Activated naive CD8-positive, alpha-beta T cell treated with anti-CD3 and anti-CD28 coated beads, Interleukin-2, amount 10 ng/mL, durations not matched to agents 7 days and 5 days (primary cell): ENCODE measurements at regions not wholly inside any gene's neighbourhood (a gene's known extent, or its start where the extent isn't known, plus 50 kb on each side); places are given as distances from the start of the nearest gene placed in this dataset.

Experiments used
- ATAC-seq: fragments of 150-1000 bp; cut with Tn5 transposase; one replicate; pipeline ENCODE4 v1.10.0; 2021; ENCODE audit warnings: low read depth, moderate library complexity
- POLR2A ChIA-PET: fragments of 350-600 bp; sonication (Branson Sonifier 250); formaldehyde crosslinking; loops from one replicate; lab custom pipeline; 2021; ENCODE audit warnings: antibody characterized with exemption; lab: Charles Lee
- DNase-seq: peaks from one replicate; pipeline ENCODE4 v3.0.0; 2021
- H3K27ac Mint-ChIP-seq: one replicate; pipeline ENCODE4 v1.8.0; 2022; ENCODE audit warnings: mild to moderate bottlenecking, mixed read lengths
- H3K27me3 Mint-ChIP-seq: one replicate; pipeline ENCODE4 v1.8.0; 2022; ENCODE audit warnings: mild to moderate bottlenecking, moderate library complexity, mixed read lengths
- H3K36me3 Mint-ChIP-seq: one replicate; pipeline ENCODE4 v1.8.0; 2021; ENCODE audit warnings: mild to moderate bottlenecking, mixed read lengths
- H3K4me1 Mint-ChIP-seq: one replicate; pipeline ENCODE4 v1.8.0; 2021; ENCODE audit warnings: mixed read lengths
- H3K4me3 Mint-ChIP-seq: one replicate; pipeline ENCODE4 v1.8.0; 2022; ENCODE audit warnings: mild to moderate bottlenecking, moderate library complexity, mixed read lengths
- H3K9me3 Mint-ChIP-seq: one replicate; pipeline ENCODE4 v1.8.0; 2021; ENCODE audit warnings: mixed read lengths

DNA sequence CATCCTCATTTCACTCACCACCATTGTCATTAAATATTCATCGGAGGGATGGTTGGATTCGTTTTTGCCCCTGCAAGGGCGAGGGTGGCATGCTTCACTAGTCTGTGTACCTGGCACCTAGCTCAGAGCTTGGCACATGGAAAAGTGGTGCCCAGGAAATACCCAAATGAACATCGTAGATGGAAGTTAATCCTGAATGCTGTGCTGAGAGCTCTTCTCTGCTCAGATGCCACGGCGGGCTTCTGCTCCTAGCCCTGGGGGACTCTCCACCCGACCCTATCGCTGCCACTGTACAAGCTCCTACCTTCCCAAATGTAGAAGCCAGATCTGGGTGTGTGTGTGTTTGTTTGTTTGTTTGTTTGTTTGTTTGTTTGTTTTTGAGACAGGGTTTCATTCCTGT, 113.0 kb upstream of the ZNF507 start:
- Mint-ChIP-seq H3K4me3 (no peak overlapping the region), H3K36me3 (no peaks in the 10 kb centered on the region), H3K27me3 (peaks cover 7% of the 10 kb centered on the region), H3K4me1 (no peaks in the 10 kb centered on the region), H3K27ac (no peak overlapping the region), H3K9me3 (no peaks in the 10 kb centered on the region)
- DNase-seq (no peak), ATAC-seq (no peak)
- POLR2A ChIA-PET, result no interaction called here

DNA sequence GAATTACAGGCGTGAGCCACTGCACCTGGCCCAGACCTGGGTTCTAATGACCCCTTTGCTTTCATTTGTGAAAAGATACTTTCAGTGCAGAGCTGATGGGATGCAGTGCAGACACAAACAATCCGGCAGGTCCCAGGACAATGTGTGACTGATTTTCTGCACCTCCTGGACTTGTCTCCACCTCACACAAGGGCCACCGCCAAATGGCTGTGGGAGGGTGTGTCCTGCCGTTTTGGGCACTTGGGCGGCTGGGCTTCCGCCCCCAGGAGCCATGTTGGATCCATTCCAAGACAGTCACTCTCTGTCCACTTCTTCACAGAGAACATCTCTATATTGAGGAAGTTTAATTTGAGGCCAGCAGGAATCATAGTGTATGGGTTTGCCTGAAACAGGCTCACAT, 112.3 kb upstream of the ZNF507 start:
- Mint-ChIP-seq H3K27ac (no peak overlapping the region), H3K27me3 (peaks cover 9% of the 10 kb centered on the region), H3K9me3 (no peaks in the 10 kb centered on the region), H3K36me3 (no peaks in the 10 kb centered on the region), H3K4me1 (no peaks in the 10 kb centered on the region), H3K4me3 (no peak overlapping the region)
- DNase-seq (no peak), ATAC-seq (no peak)
- POLR2A ChIA-PET, result no interaction called here

DNA sequence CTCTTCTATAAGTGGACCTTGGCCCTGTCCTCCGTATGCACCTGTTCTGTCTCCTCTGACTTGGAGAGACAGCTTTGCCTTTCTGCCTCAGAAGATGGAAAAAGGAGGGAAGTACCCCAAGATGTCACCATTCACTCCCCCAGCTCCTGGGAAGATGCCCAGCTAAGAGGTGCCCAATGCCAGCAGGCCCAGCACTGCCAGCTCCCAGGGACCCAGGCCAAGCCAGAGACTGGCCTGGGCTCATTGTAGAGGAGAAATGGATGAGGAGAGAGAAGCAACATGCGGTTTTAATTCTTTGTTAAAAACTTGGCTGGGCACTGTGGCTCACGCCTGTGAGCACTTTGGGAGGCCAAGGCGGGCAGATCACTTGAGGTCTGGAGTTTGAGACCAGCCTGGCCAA, 111.5 kb upstream of the ZNF507 start:
- Mint-ChIP-seq H3K27ac (no peak overlapping the region), H3K9me3 (no peaks in the 10 kb centered on the region), H3K27me3 (peaks cover 9% of the 10 kb centered on the region), H3K4me3 (no peak overlapping the region), H3K4me1 (no peaks in the 10 kb centered on the region), H3K36me3 (no peaks in the 10 kb centered on the region)
- POLR2A ChIA-PET, result no interaction called here
- ATAC-seq, result no peak
- DNase-seq, result no peak

DNA sequence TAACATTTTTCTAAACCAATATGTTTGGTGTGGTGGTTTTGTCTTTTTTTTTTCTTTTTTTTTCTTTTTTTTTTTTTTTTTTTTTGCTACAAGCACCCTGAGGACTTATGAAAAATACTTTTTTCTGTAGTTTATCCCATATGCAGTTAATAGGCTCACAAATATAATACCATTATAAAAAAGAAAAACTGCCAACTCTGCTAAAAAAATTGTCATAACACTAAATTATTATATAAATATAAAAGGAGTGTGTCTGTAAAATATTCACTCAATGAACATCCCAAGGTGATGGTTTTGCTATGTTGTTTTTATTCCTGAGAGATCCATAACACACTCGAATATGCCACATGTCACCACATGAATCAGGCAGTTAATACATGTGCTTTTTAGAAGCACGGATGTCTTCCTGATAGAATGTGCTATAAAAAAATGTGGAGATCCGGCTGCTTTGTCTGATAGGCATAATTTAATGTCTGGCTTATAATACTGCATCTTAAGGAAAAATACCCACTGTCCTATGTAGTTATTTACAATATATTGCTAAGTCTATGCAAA, 110.7 kb upstream of the ZNF507 start:
- peaks cover 9% of the 10 kb centered on the region for H3K27me3 Mint-ChIP-seq
- no peak overlapping the region for H3K27ac Mint-ChIP-seq
- H3K4me1 Mint-ChIP-seq, result no peaks in the 10 kb centered on the region
- POLR2A ChIA-PET, result no interaction called here
- no peak overlapping the region for H3K4me3 Mint-ChIP-seq
- no peaks in the 10 kb centered on the region for H3K9me3 Mint-ChIP-seq
- H3K36me3 Mint-ChIP-seq, result no peaks in the 10 kb centered on the region
- no peak for DNase-seq
- no peak for ATAC-seq

DNA sequence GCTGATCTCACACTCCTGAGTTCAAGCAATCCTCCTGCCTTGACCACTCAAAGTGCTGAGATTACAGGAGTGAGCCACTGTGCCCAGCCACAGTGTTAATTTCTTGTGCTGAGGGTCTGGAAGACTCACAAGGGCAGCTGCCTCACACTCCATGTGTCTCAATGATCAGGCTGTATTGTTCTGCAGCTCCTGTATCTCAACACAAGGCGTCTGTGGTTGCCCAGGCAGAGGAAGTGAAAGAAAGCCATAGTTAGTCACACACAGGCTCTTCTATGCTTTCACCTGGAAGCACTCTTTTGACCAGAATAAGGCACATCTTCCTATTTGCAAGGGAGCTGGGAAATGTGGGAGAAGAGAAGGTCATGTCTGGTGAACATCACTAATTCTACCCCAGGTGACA, 107.3 kb upstream of the ZNF507 start:
- Mint-ChIP-seq H3K4me3 (no peak overlapping the region), H3K4me1 (no peaks in the 10 kb centered on the region), H3K27me3 (peaks cover 9% of the 10 kb centered on the region), H3K36me3 (no peaks in the 10 kb centered on the region), H3K27ac (no peak overlapping the region), H3K9me3 (no peaks in the 10 kb centered on the region)
- DNase-seq (no peak), ATAC-seq (no peak)
- POLR2A ChIA-PET, result no interaction called here

DNA sequence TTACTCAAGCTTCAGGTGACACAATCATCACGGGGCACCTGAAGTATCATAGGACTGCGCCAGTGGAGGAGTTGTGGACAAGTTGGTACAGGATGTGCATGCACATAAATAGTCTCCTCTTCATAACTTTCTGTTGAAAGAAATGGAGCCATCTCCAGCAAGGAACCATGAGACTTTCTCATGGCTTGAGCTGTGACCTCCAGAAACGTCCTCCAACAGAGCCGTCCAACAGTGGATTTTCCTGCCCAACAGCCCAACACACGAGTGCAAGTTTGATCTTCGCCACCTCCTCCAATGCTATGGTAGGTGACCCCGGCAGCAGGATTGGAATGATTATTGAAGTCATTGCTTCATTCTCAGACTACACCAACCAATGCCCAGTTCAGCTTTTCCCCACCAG, 105.1 kb upstream of the ZNF507 start:
- no peaks in the 10 kb centered on the region for H3K9me3 Mint-ChIP-seq
- H3K4me3 Mint-ChIP-seq, result no peak overlapping the region
- ATAC-seq (no peak), DNase-seq (no peak)
- H3K27ac Mint-ChIP-seq, result no peak overlapping the region
- peaks cover 5% of the 10 kb centered on the region for H3K27me3 Mint-ChIP-seq
- H3K36me3 Mint-ChIP-seq, result no peaks in the 10 kb centered on the region
- POLR2A ChIA-PET, result no interaction called here
- no peaks in the 10 kb centered on the region for H3K4me1 Mint-ChIP-seq

DNA sequence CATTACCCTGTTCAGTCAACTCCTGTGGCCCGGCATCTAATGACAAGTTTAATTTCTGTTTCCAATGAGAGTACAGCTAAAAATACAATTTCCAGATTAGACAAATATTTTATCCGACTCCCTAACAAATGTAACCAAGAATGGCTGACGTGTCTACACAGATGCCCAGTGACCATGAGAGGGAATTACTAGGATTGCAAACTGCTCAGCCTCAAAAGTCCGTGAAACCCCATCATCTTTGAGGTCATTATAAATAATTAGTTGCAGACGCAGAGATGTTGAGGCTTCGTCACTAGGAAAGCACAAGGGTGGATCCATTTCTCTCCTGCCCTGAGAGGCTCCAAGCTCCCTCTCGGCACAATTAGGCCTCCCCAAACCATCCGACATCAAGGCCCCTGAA, 104.1 kb upstream of the ZNF507 start:
- POLR2A ChIA-PET, result no interaction called here
- Mint-ChIP-seq H3K4me3 (no peak overlapping the region), H3K36me3 (no peaks in the 10 kb centered on the region), H3K9me3 (no peaks in the 10 kb centered on the region), H3K27me3 (peaks cover 2% of the 10 kb centered on the region), H3K27ac (no peak overlapping the region), H3K4me1 (no peaks in the 10 kb centered on the region)
- DNase-seq, result no peak
- ATAC-seq, result no peak

DNA sequence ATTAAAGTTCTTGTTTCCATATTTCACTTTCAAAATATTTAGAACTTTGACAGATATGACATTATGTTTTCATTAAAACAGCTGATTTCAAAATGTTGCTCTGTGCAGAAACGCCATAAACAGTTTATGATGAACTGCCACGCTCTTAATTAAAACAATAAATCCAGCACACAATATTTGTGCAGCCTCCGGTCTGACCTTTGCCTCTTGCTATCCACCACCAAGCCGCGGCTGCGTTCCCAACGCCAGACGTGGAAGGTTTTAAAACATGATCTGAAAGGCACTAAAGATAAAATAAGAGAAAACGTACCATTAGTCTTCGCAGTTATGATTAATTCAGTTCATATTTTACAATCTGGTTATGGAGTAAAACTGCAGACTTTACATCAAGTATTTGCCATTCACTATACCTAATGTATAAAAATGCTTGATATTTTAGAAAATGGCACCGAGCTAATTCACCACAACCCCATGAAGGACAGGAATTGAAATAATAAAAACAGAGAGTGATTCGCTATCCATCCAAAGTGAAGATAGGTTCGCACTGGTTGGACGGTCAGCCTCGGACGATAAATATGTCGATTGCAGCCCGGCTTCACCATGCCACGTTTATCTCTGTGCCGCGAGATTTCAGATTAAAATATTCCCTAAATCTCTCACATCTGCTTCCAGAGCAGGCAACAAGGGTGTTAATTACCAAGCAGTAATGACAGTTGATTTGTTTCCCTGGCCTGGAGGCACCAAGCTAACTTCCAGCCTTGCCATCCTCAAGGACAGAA, 103.3 kb upstream of the ZNF507 start:
- DNase-seq (no peak), ATAC-seq (no peak)
- no peaks in the 10 kb centered on the region for H3K36me3 Mint-ChIP-seq
- no peaks in the 10 kb centered on the region for H3K9me3 Mint-ChIP-seq
- H3K4me3 Mint-ChIP-seq, result no peak overlapping the region
- H3K27me3 Mint-ChIP-seq, result peaks cover 2% of the 10 kb centered on the region
- H3K27ac Mint-ChIP-seq, result no peak overlapping the region
- H3K4me1 Mint-ChIP-seq, result no peaks in the 10 kb centered on the region
- POLR2A ChIA-PET, result no interaction called here

DNA sequence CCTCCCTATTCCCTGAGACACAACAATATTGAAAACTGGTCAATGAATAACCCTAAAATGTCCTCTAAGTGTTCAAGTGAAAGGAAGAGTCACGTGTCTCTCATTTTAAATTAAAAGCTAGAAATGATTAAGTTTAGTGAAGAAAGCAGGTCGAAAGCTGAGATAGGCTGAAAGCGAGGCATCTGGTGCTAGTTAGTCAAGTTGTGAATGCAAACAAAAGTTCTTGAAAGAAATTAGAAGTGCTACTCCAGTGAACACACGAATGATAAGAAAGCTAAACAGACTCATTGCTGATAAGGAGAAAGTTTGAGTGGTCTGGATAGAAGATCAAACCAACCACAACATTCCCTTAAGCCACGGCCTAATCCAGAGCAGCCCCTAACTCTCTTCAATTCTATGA, 99.4 kb upstream of the ZNF507 start:
- no peak overlapping the region for H3K27ac Mint-ChIP-seq
- H3K9me3 Mint-ChIP-seq, result no peaks in the 10 kb centered on the region
- H3K27me3 Mint-ChIP-seq, result peaks cover 4% of the 10 kb centered on the region
- ATAC-seq (no peak), DNase-seq (no peak)
- H3K4me1 Mint-ChIP-seq, result no peaks in the 10 kb centered on the region
- H3K36me3 Mint-ChIP-seq, result no peaks in the 10 kb centered on the region
- no peak overlapping the region for H3K4me3 Mint-ChIP-seq
- POLR2A ChIA-PET, result no interaction called here

DNA sequence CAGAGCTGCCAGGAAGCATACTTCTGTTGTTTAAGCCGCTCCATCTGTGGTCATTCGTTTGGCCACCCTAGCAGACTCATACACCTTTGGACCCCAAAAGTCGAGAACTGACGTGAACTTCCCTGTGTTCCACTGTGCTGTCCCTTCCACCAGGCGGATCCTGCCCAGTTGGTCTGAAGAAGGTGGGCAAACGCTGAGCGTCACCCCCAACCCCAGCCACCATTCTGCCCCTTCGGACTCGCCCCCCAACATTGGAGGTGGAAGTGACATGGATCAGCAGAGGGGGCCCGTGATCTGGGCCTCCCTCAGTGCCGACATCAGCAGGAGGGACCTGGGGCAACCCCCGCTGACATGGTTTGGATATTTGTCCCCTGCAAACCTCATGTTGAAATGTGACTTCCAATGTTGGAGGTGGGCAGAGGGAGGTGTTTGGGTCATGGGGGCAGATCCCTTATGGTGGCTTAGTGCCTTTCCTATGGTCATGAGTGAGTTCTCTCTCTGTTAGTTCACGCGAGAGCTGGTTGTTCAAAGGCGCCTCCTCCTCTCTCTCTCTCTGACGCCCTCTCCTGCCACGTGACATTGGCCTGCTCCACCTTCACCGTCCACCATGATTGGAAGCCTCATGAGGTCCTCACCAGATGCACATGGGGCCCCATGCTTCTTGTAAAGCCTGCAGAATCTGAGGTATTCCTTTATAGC, 93.6 kb upstream of the ZNF507 start:
- POLR2A ChIA-PET, result no interaction called here
- ATAC-seq, result no peak
- H3K9me3 Mint-ChIP-seq, result no peaks in the 10 kb centered on the region

DNA sequence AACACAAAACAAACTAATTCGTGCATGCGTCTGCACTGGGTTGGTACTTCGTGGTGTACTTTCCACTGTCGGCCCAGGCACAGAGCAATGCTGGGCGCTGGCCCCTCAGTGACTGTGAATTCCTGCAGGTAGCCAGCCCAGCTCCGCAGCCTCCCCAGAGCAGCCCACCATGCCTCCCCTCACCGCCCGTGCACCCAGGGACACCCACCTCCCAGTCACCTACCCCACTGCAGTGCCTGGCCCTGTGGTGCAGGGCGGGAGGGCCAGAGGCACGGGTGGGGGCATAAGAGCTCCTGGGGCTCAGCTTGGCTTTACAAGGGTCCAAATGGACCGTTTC, 93.1 kb upstream of the ZNF507 start:
- POLR2A ChIA-PET, result no interaction called here
- Mint-ChIP-seq H3K36me3 (no peaks in the 10 kb centered on the region), H3K27ac (no peak overlapping the region)

More for the DNA sequence above, 93.6 kb upstream of the ZNF507 start:
- no peak for DNase-seq
- Mint-ChIP-seq H3K36me3 (no peaks in the 10 kb centered on the region), H3K27ac (no peak overlapping the region), H3K4me3 (no peak overlapping the region), H3K4me1 (no peaks in the 10 kb centered on the region), H3K27me3 (peaks cover 4% of the 10 kb centered on the region)

DNA sequence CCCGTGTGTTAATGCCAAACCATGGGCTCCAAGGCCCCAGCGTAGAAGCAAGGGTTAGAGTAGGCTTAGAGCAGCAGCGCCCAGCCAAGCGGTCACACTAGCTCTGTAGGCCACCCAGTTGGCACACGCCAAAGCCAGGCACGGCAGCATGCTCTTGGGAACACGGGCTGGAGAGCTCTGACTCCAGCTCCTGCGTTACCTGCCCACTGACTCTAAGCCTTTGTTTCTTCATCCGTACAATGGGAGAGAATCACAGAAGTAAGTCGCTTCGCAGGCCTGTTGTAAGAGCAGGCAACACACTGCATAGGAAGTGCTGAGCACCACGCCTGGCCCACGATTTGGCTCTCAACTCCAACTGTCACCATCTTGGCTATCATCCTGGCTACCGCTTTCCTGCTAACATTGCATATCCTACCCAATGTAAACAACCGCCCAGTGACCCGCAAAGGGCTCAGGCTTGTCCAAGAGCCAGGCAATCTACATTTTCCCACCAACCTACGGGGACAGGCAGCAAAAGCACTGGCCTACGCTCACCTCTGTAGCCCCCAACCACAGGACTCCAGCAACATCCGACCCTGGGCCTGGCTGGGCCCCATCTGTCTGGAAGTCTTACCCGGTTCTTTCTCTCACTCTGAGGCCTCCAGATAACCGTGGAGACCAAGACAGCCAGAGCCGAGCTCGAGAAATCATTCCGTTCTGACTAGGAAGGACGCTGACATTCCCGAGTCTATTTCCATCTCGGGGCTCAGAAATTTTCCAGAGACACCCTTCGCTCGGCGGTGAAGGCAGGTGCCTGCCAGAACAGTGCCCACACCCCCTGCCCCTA, 91.5 kb upstream of the ZNF507 start:
- H3K27me3 Mint-ChIP-seq, result peaks cover 4% of the 10 kb centered on the region
- H3K9me3 Mint-ChIP-seq, result no peaks in the 10 kb centered on the region
- H3K4me1 Mint-ChIP-seq, result no peaks in the 10 kb centered on the region
- H3K27ac Mint-ChIP-seq, result no peak overlapping the region
- no peak for DNase-seq
- no peak overlapping the region for H3K4me3 Mint-ChIP-seq
- POLR2A ChIA-PET, result no interaction called here
- ATAC-seq, result no peak
- H3K36me3 Mint-ChIP-seq, result no peaks in the 10 kb centered on the region

More for the DNA sequence above, 93.1 kb upstream of the ZNF507 start:
- DNase-seq, result no peak
- no peak for ATAC-seq
- Mint-ChIP-seq H3K9me3 (no peaks in the 10 kb centered on the region), H3K4me3 (no peak overlapping the region), H3K27me3 (peaks cover 4% of the 10 kb centered on the region), H3K4me1 (no peaks in the 10 kb centered on the region)

DNA sequence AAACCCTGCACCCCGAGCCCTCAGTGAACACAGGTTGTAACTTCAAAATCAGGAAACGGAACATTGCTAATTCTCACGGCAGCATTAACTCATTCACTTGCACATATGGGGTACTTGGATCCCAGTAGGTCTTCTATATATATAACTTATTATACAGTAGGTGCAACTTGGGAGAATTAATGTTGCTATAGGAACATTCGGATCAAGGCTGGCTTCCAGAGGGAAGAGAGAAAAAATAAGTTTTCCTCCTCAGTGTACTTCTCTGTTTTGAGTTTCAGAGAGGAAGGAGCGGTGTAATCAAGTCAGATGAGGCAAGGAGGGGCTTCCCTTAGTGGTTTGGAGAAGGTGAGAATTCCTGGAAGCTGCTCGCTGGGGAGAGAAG, 90.9 kb upstream of the ZNF507 start:
- Mint-ChIP-seq H3K4me3 (no peak overlapping the region), H3K36me3 (no peaks in the 10 kb centered on the region), H3K27me3 (peaks cover 4% of the 10 kb centered on the region), H3K9me3 (no peaks in the 10 kb centered on the region), H3K4me1 (no peaks in the 10 kb centered on the region), H3K27ac (no peak overlapping the region)
- DNase-seq, result no peak
- POLR2A ChIA-PET, result no interaction called here
- no peak for ATAC-seq
